CD4-positive, alpha-beta T cell treated with Interleukin-6 for 4 hours (primary cell): ENCODE measurements at regions not wholly inside any gene's neighbourhood (a gene's known extent, or its start where the extent isn't known, plus 50 kb on each side); places are given as distances from the start of the nearest gene placed in this dataset.
"Not testable (repeated sequence)": the region's sequence is repeated elsewhere in the genome, so short reads cannot be mapped to it uniquely, and the experiment has no call there.

Experiments
- DNase-seq: peaks from one replicate; pipeline ENCODE4 v3.0.0-alpha.2; 2020; ENCODE audit warnings: mixed read lengths

DNA sequence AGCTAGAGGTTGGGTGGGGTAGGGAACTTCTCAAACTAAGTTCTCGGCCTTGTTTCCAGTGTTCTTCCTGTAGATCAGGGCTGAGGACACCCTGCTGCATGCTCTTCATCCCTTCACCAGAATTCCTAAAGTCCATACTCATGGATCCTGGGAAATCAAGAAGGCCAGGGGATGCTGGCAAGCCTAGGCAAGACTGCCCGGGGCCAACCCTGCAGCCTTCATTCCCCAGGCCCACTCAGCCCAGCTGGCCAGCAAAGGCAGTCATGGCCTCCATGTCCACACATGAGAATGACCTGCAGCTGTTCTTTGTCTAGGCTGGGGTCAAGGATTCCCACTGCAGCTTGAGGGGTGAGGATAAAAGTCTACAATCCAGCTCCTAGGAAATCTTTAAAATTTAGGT, 109.3 kb upstream of the ETV6 start:
- no peak for DNase-seq

GRCh38 chr12:11540615-11541310, 108.7 kb upstream of the ETV6 start:
- peak; percentile 8 for DNase-seq

- DNase-seq, result no peak
These were observed 106.9 kb upstream of the ETV6 start for GRCh38 chr12:11542599-11542998.

- DNase-seq, result no peak
These were observed 105.9 kb upstream of the ETV6 start for GRCh38 chr12:11543457-11544158.

- DNase-seq, result peak; percentile 56
These were observed 103.8 kb upstream of the ETV6 start for GRCh38 chr12:11545484-11546330.

- DNase-seq, result not testable (repeated sequence)
These were observed 102.7 kb upstream of the ETV6 start for GRCh38 chr12:11546582-11547270.

DNA sequence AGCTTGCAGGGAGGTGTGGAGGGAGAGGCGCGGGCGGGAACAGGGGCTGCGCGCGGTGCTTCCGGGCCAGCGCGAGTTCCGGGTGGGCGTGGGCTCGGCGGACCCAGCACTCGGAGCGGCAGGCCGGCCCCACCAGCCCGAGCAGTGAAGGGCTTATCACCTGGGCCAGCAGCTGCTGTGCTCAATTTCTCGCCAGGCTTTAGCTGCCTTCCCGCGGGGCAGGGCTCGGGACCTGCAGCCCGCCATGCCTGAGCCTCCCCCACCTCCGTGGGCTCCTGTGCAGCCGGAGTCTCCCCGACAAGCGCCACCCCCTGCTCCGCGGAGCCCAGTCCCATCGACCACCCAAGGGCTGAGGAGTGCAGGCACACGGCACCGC, 102.2 kb upstream of the ETV6 start:
- DNase-seq, result not testable (repeated sequence)

- no peak for DNase-seq
These were observed 100.4 kb upstream of the ETV6 start for GRCh38 chr12:11549119-11549518.

- peak; percentile 69 for DNase-seq
These were observed 95.5 kb upstream of the ETV6 start for GRCh38 chr12:11553871-11554533.

DNA sequence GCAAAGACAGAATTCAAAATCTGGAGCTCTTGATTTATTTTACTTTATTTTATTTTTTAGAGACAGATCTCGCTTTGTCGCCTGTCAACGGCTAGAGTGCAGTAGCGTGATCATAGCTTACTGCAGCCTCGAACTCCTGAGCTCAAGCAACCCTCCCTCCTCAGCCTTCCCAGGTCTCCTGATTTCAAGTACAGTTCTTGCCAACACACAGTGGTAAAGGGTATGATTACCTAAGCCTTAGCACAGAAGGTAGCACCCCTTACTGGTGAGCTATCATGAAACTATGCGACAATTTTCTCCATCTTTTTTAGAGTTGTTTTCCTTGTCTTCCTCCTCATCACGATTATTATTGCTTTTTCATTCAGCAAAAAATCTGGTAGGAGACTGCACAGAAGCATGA, 94.3 kb upstream of the ETV6 start:
- DNase-seq, result no peak

GRCh38 chr12:11555743-11556625, 93.5 kb upstream of the ETV6 start:
- peak; percentile 16 for DNase-seq

- no peak for DNase-seq
These were observed 92.8 kb upstream of the ETV6 start for GRCh38 chr12:11556682-11557081.

GRCh38 chr12:11559626-11560340, 89.7 kb upstream of the ETV6 start:
- DNase-seq, result no peak

GRCh38 chr12:11561411-11561810, 88.1 kb upstream of the ETV6 start:
- DNase-seq, result no peak

GRCh38 chr12:11563785-11564739, 85.4 kb upstream of the ETV6 start:
- DNase-seq, result no peak

DNA sequence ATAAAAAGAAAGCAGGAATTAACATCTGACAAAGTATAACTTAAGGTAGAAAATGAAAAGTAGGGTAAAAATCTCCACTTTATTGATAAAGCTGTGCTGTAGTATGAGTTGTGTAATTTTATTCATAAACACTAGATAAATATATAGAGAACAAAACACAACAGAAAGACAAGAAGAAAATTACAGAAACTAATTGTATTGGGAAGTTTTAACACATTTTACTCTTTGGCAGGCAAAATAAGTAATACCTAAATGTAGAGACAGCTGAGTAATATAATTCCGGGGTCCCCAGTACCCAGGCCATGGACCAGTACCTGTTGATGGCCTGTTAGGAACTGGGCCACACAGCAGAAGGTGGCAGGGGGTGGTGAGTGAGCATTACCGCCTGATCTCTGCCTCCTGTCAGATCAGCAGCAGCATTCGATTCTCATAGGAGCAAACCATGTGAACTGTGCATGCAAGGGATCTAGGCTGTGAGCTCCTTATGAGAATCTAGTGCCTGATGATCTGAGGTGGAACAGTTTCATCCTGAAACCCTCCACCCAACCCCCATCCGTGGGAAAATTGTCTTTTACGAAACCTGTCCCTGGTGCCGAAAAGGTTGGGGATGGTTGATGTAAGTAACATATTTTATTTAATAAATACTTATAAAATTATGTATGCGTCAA, 84.4 kb upstream of the ETV6 start:
- no peak for DNase-seq

GRCh38 chr12:11565752-11566151, 83.7 kb upstream of the ETV6 start:
- no peak for DNase-seq

DNA sequence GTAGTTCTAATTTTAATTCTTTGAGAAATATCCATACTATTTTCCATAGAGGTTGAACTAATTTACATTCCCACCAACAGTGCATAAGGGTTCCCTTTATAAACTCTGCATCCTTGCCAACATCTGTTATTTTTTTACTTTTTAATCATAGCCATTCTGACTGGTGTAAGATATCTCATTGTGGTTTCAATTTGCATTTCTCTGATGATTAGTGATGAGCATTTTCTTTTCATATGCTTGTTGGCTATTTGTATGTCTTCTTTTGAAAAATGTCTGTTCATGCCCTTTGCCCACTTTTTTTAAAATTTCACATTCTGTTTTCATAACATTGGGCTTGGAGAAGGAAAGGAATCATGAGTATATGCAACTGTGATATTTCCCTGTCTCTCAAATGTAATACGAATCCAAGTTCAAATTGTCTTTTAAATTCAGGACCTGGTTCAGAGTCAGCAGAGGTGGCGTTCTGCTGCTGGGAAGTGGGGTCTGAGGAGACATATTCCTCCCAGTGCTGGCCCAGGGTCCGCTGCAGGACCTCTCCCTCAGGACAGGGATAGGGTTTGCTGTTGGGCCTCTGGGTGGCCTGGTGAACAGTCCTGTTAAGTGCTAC, 81.2 kb upstream of the ETV6 start:
- no peak for DNase-seq
